Uterus (tissue), 2 donors: ENCODE measurements at regions not wholly inside any gene's neighbourhood (a gene's known extent, or its start where the extent isn't known, plus 50 kb on each side); places are given as distances from the start of the nearest gene placed in this dataset.

ENCODE experiments used
- CTCF ChIP-seq, 4 experiments: fragments of 200-600 bp in 2 of 4; fragments of 450-650 bp in 2 of 4; sonication (generic) in 2 of 4; IDR thresholded peaks; one replicate each; pipeline ENCODE4 v1.5.1; 2016 to 2019; ENCODE audit warnings: antibody characterized with exemption in 4 of 4, mild to moderate bottlenecking in 2 of 4, moderate library complexity in 1 of 4
- POLR2A ChIP-seq, 2 donors: fragments of 450-650 bp; IDR thresholded peaks; one replicate each; pipeline ENCODE4 v1.6.1; 2016; ENCODE audit warnings: antibody characterized with exemption in 2 of 2, mild to moderate bottlenecking in 1 of 2, moderate library complexity in 1 of 2

GRCh38 chr14:98391061-98391460, 880.9 kb downstream of the BCL11B start:
- TF ChIP-seq CTCF (IDR thresholded peaks at IDR 0.05) (no peak), POLR2A (IDR thresholded peaks at IDR 0.05) (no peak)
